ENCODE measurements at regions not wholly inside any gene's neighbourhood (a gene's known extent, or its start where the extent isn't known, plus 50 kb on each side); places are given as distances from the start of the nearest gene placed in this dataset.

DNA sequence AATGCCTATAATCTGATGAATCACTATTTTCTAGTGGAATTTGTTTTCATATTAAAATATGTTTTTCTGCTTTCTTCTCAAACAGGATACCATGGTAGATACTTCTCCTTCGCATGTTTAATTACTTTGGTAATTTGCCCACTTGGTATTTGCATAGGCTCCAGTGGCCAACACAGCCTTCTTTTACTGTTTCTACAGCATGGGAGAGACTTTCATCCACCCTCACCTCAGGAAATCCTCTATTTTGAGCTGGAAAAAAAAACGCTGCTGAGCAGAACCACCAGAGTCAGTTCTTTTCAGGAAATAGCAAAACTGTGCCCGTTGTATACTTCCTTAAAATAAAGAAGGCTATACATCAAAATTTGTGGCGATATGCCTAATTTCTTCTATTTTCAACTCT lies 213.3 kb downstream of the MDFIC start:
- TF ChIP-seq, protein P1, sequence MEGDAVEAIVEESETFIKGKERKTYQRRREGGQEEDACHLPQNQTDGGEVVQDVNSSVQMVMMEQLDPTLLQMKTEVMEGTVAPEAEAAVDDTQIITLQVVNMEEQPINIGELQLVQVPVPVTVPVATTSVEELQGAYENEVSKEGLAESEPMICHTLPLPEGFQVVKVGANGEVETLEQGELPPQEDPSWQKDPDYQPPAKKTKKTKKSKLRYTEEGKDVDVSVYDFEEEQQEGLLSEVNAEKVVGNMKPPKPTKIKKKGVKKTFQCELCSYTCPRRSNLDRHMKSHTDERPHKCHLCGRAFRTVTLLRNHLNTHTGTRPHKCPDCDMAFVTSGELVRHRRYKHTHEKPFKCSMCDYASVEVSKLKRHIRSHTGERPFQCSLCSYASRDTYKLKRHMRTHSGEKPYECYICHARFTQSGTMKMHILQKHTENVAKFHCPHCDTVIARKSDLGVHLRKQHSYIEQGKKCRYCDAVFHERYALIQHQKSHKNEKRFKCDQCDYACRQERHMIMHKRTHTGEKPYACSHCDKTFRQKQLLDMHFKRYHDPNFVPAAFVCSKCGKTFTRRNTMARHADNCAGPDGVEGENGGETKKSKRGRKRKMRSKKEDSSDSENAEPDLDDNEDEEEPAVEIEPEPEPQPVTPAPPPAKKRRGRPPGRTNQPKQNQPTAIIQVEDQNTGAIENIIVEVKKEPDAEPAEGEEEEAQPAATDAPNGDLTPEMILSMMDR (IDR thresholded peaks at IDR 0.05) = no peak
- TF ChIP-seq POLR2A (IDR thresholded peaks at IDR 0.05) = no peak

Data from heart left ventricle (tissue), 13 donors.